ENCODE measurements at regions not wholly inside any gene's neighbourhood (a gene's known extent, or its start where the extent isn't known, plus 50 kb on each side); places are given as distances from the start of the nearest gene placed in this dataset.

- 94% methylated on average over 9 of the region's 9 CpGs for WGBS (ENCODE audit: low lambda C conversion rate, missing lambda C conversion rate)
- H3K9me3 ChIP-seq (ENCODE audit: low read depth) = no peaks in the 10 kb centered on the region
- no peak for DNase-seq (ENCODE audit: low spot score)
- no peaks in the 10 kb centered on the region for H3K9me2 ChIP-seq (replicated peaks; ENCODE audit: insufficient read depth)
- no peak overlapping the region for H3K4me2 ChIP-seq
- H4K20me1 ChIP-seq (ENCODE audit: insufficient read depth, poor library complexity, severe bottlenecking) = no peaks in the 10 kb centered on the region
- TF ChIP-seq EZH2 (IDR thresholded peaks at IDR 0.05; ENCODE audit: borderline replicate concordance) = no peak
- TF ChIP-seq CTCF (IDR thresholded peaks at IDR 0.05; ENCODE audit: poor library complexity) = no peak
- TF ChIP-seq EZH2phosphoT487 (IDR thresholded peaks at IDR 0.05; ENCODE audit: low read depth, severe bottlenecking, unreplicated experiment) = no peak
- no peaks in the 10 kb centered on the region for H3K79me2 ChIP-seq
- H3K4me3 ChIP-seq = no peak overlapping the region
- H3K36me3 ChIP-seq (replicated peaks; ENCODE audit: insufficient read depth, low read depth) = no peaks in the 10 kb centered on the region
- no peak overlapping the region for H3K27ac ChIP-seq
- no peak overlapping the region for H2AFZ ChIP-seq
- H3K27me3 ChIP-seq = no peaks in the 10 kb centered on the region
- H3K4me1 ChIP-seq (ENCODE audit: insufficient read depth) = no peaks in the 10 kb centered on the region
These were observed 359.8 kb upstream of the KAZN start for GRCh38 chr1:14238472-14239307.

GRCh38 chr1:14240265-14240664, 358.2 kb upstream of the KAZN start:
- Histone ChIP-seq H3K9me3 (ENCODE audit: low read depth) (no peaks in the 10 kb centered on the region), H3K27ac (no peak overlapping the region), H3K4me3 (no peak overlapping the region), H4K20me1 (ENCODE audit: insufficient read depth, poor library complexity, severe bottlenecking) (no peaks in the 10 kb centered on the region), H3K4me2 (no peak overlapping the region), H3K4me1 (ENCODE audit: insufficient read depth) (no peaks in the 10 kb centered on the region), H3K79me2 (no peaks in the 10 kb centered on the region), H3K9me2 (replicated peaks; ENCODE audit: insufficient read depth) (no peaks in the 10 kb centered on the region), H2AFZ (no peak overlapping the region), H3K36me3 (replicated peaks; ENCODE audit: insufficient read depth, low read depth) (no peaks in the 10 kb centered on the region), H3K27me3 (no peaks in the 10 kb centered on the region)
- no peak for DNase-seq (ENCODE audit: low spot score)
- 84% methylated on average over 3 of the region's 3 CpGs for WGBS (ENCODE audit: low lambda C conversion rate, missing lambda C conversion rate)
- no peak for TF ChIP-seq CTCF (IDR thresholded peaks at IDR 0.05; ENCODE audit: poor library complexity)

GRCh38 chr1:14242123-14242522, 356.4 kb upstream of the KAZN start:
- Histone ChIP-seq H3K79me2 (no peaks in the 10 kb centered on the region), H3K9me3 (ENCODE audit: low read depth) (no peaks in the 10 kb centered on the region), H3K4me3 (no peak overlapping the region), H4K20me1 (ENCODE audit: insufficient read depth, poor library complexity, severe bottlenecking) (no peaks in the 10 kb centered on the region), H3K4me2 (no peak overlapping the region), H3K9me2 (replicated peaks; ENCODE audit: insufficient read depth) (no peaks in the 10 kb centered on the region), H3K27me3 (no peaks in the 10 kb centered on the region), H2AFZ (no peak overlapping the region), H3K36me3 (replicated peaks; ENCODE audit: insufficient read depth, low read depth) (no peaks in the 10 kb centered on the region), H3K27ac (no peak overlapping the region), H3K4me1 (ENCODE audit: insufficient read depth) (no peaks in the 10 kb centered on the region)
- TF ChIP-seq CTCF (IDR thresholded peaks at IDR 0.05; ENCODE audit: poor library complexity) (no peak), EZH2phosphoT487 (IDR thresholded peaks at IDR 0.05; ENCODE audit: low read depth, severe bottlenecking, unreplicated experiment) (no peak), EZH2 (IDR thresholded peaks at IDR 0.05; ENCODE audit: borderline replicate concordance) (no peak)
- DNase-seq (ENCODE audit: low spot score) = no peak
- WGBS (ENCODE audit: low lambda C conversion rate, missing lambda C conversion rate) = 81% methylated on average over 3 of the region's 3 CpGs

All from hepatocyte (in vitro differentiated cells).